H9 (cell line): ENCODE measurements at regions not wholly inside any gene's neighbourhood (a gene's known extent, or its start where the extent isn't known, plus 50 kb on each side); places are given as distances from the start of the nearest gene placed in this dataset.

ENCODE experiments used
- DNase-seq: peaks from one replicate; pipeline ENCODE4 v3.0.0-alpha.2; 2017
- H2AFZ ChIP-seq: one replicate; pipeline ENCODE4 v1.6.1; 2013; ENCODE audit warnings: mild to moderate bottlenecking, low read length, control low read depth, moderate library complexity
- H2AK5ac ChIP-seq: 2 replicates; pipeline ENCODE4 v1.6.1; 2013; ENCODE audit warnings: low read length, control low read depth, mixed read lengths; ENCODE audit not compliant: insufficient read length
- H2BK120ac ChIP-seq: one replicate; pipeline ENCODE4 v1.6.1; 2013; ENCODE audit warnings: low read depth, mild to moderate bottlenecking, low read length, control low read depth, inconsistent platforms; ENCODE audit not compliant: poor library complexity, severe bottlenecking
- H2BK12ac ChIP-seq: 2 replicates; pipeline ENCODE4 v1.6.1; 2013; ENCODE audit warnings: low read length, control low read depth, mixed read lengths, low read depth; ENCODE audit not compliant: insufficient read length
- H2BK15ac ChIP-seq: 2 replicates; pipeline ENCODE4 v1.6.1; 2013; ENCODE audit warnings: low read depth, low read length, control low read depth
- H2BK20ac ChIP-seq: one replicate; pipeline ENCODE4 v1.6.1; 2013; ENCODE audit warnings: low read depth, mild to moderate bottlenecking, low read length, control low read depth, inconsistent platforms; ENCODE audit not compliant: poor library complexity, severe bottlenecking
- H2BK5ac ChIP-seq: 2 replicates; pipeline ENCODE4 v1.6.1; 2013; ENCODE audit warnings: low read length, control low read depth, mixed read lengths; ENCODE audit not compliant: insufficient read length
- H3K14ac ChIP-seq: 2 replicates; pipeline ENCODE4 v1.6.1; 2013; ENCODE audit warnings: low read length, control low read depth; ENCODE audit not compliant: insufficient read depth
- H3K18ac ChIP-seq: 2 replicates; pipeline ENCODE4 v1.6.1; 2013; ENCODE audit warnings: low read depth, mild to moderate bottlenecking, mixed read lengths, low read length, control low read depth; ENCODE audit not compliant: insufficient read length
- H3K23ac ChIP-seq: 2 replicates; pipeline ENCODE4 v1.6.1; 2013; ENCODE audit warnings: low read length, control low read depth, mixed read lengths, low read depth; ENCODE audit not compliant: insufficient read length
- H3K23me2 ChIP-seq: 2 replicates; pipeline ENCODE4 v1.6.1; 2013; ENCODE audit warnings: low read depth, mild to moderate bottlenecking, mixed read lengths, low read length, control low read depth; ENCODE audit not compliant: insufficient read length, poor library complexity, severe bottlenecking
- H3K27ac ChIP-seq: 2 replicates; pipeline ENCODE4 v1.5.1; 2013; ENCODE audit warnings: low read length, control low read depth, mixed read lengths, low read depth; ENCODE audit not compliant: insufficient read length
- H3K27me3 ChIP-seq: 2 replicates; pipeline ENCODE4 v1.6.1; 2013; ENCODE audit warnings: low read length, control low read depth, inconsistent platforms; ENCODE audit not compliant: insufficient read depth
- H3K4ac ChIP-seq: 2 replicates; pipeline ENCODE4 v1.6.1; 2013; ENCODE audit warnings: low read depth, mild to moderate bottlenecking, control low read depth, inconsistent platforms, low read length, moderate library complexity
- H3K4me1 ChIP-seq: 2 replicates; pipeline ENCODE4 v1.6.1; 2013; ENCODE audit warnings: low read length, control low read depth, inconsistent platforms; ENCODE audit not compliant: insufficient read depth
- H3K4me2 ChIP-seq: 2 replicates; pipeline ENCODE4 v1.6.1; 2013; ENCODE audit warnings: low read length, control low read depth, mixed read lengths; ENCODE audit not compliant: insufficient read length, insufficient read depth
- H3K56ac ChIP-seq: 2 replicates; pipeline ENCODE4 v1.6.1; 2013; ENCODE audit warnings: low read depth, mild to moderate bottlenecking, mixed read lengths, low read length, control low read depth; ENCODE audit not compliant: insufficient read length
- H3K79me1 ChIP-seq: 2 replicates; pipeline ENCODE4 v1.6.1; 2013; ENCODE audit warnings: low read depth, mild to moderate bottlenecking, moderate library complexity, low read length, control low read depth, inconsistent platforms; ENCODE audit not compliant: insufficient read depth, poor library complexity, severe bottlenecking
- H3K79me2 ChIP-seq: 2 replicates; pipeline ENCODE4 v1.6.1; 2013; ENCODE audit warnings: low read length, control low read depth, inconsistent platforms; ENCODE audit not compliant: insufficient read depth
- H3K9ac ChIP-seq: 2 replicates; pipeline ENCODE4 v1.6.1; 2013; ENCODE audit warnings: low read length, control low read depth, mixed read lengths; ENCODE audit not compliant: insufficient read length; ENCODE audit errors: extremely low read depth
- H3K9me3 ChIP-seq: one replicate; pipeline ENCODE4 v1.6.1; 2013; ENCODE audit warnings: low read depth, low read length, inconsistent platforms; ENCODE audit not compliant: control insufficient read depth
- H3T11ph ChIP-seq: one replicate; pipeline ENCODE4 v1.6.1; 2013; ENCODE audit warnings: mild to moderate bottlenecking, low read length, control low read depth, inconsistent platforms
- H4K20me1 ChIP-seq: one replicate; pipeline ENCODE4 v1.6.1; 2013; ENCODE audit not compliant: control insufficient read depth, insufficient read length, insufficient read depth
- H4K5ac ChIP-seq: 2 replicates; pipeline ENCODE4 v1.6.1; 2013; ENCODE audit warnings: low read depth, mild to moderate bottlenecking, mixed read lengths, low read length, control low read depth; ENCODE audit not compliant: insufficient read length
- H4K8ac ChIP-seq: replicated peaks from 2 replicates; pipeline ENCODE4 v1.6.1; 2013; ENCODE audit warnings: low read length, control low read depth, mixed read lengths, low read depth; ENCODE audit not compliant: insufficient read length
- H4K91ac ChIP-seq: 2 replicates; pipeline ENCODE4 v1.6.1; 2013; ENCODE audit warnings: low read depth, mild to moderate bottlenecking, moderate library complexity, mixed read lengths, low read length, control low read depth; ENCODE audit not compliant: insufficient read length
- H3K27ac Mint-ChIP-seq, 3 experiments: 2 replicates in 2 of 3; 3 replicates in 1 of 3; pipeline ENCODE4 v1.8.0; 2020 to 2021; ENCODE audit warnings: mixed read lengths in 3 of 3, mild to moderate bottlenecking in 1 of 3, moderate library complexity in 1 of 3
- H3K27me3 Mint-ChIP-seq: 2 replicates; pipeline ENCODE4 v1.8.0; 2021; ENCODE audit warnings: low read depth, mild to moderate bottlenecking, moderate library complexity, mixed read lengths
- H3K36me3 Mint-ChIP-seq, 3 experiments: 2 replicates in 2 of 3; 3 replicates in 1 of 3; pipeline ENCODE4 v1.8.0; 2020 to 2021; ENCODE audit warnings: low read depth in 3 of 3, mixed read lengths in 3 of 3; ENCODE audit not compliant: insufficient read depth in 1 of 3
- H3K4me1 Mint-ChIP-seq, 2 experiments: 2 replicates each; pipeline ENCODE4 v1.8.0; 2020; ENCODE audit warnings: mixed read lengths in 2 of 2
- H3K4me3 Mint-ChIP-seq, 2 experiments: 2 replicates in 1 of 2; 3 replicates in 1 of 2; pipeline ENCODE4 v1.8.0; 2020 to 2021; ENCODE audit warnings: mild to moderate bottlenecking in 2 of 2, mixed read lengths in 2 of 2, moderate library complexity in 1 of 2
- H3K9me3 Mint-ChIP-seq, 2 experiments: 2 replicates in 1 of 2; 3 replicates in 1 of 2; pipeline ENCODE4 v1.8.0; 2020; ENCODE audit warnings: mild to moderate bottlenecking in 2 of 2, mixed read lengths in 2 of 2, moderate library complexity in 1 of 2
- WGBS: extraction: QIAGEN DNeasy Blood & Tissue Kit; methylation state at CpG from one replicate; pipeline ENCODE4 v1.1.7; 2013; ENCODE audit warnings: missing lambda C conversion rate, low lambda C conversion rate, mixed read lengths; ENCODE audit not compliant: insufficient read length; ENCODE audit errors: extremely low coverage; 5-methylcytosine and 5-hydroxymethylcytosine counted together
- TF ChIP-seq, protein P1 (sequence below): fragments of 200-600 bp; sonication (generic); conservative IDR thresholded peaks from 3 replicates; pipeline ENCODE4 v1.8.0; 2021; ENCODE audit warnings: antibody characterized with exemption, mild to moderate bottlenecking

- Histone ChIP-seq H3K9ac (no peak overlapping the region), H2AFZ (no peak overlapping the region), H2BK12ac (no peak overlapping the region), H4K91ac (no peak overlapping the region), H3K18ac (no peak overlapping the region), H3K14ac (no peak overlapping the region), H3K79me1 (no peaks in the 10 kb centered on the region), H3K9me3 (no peaks in the 10 kb centered on the region), H3K4me2 (no peak overlapping the region), H4K20me1 (no peaks in the 10 kb centered on the region), H4K5ac (no peak overlapping the region), H3K56ac (no peak overlapping the region), H3K4me1 (no peaks in the 10 kb centered on the region), H3K4ac (no peak overlapping the region), H3K79me2 (no peaks in the 10 kb centered on the region), H3K23ac (no peak overlapping the region), H3K23me2 (no peaks in the 10 kb centered on the region), H3K27me3 (no peaks in the 10 kb centered on the region), H2AK5ac (no peak overlapping the region), H4K8ac (no peak overlapping the region), H3K27ac (no peak overlapping the region), H3T11ph (no peak overlapping the region), H2BK120ac (no peak overlapping the region), H2BK15ac (no peak overlapping the region), H2BK20ac (no peak overlapping the region), H2BK5ac (no peak overlapping the region)
- Mint-ChIP-seq H3K9me3 (peaks cover 0 to 5% of the 10 kb centered on the region in 2 experiments; a peak in 2 of 5 replicates), H3K27me3 (no peaks in the 10 kb centered on the region), H3K4me3 (no peak overlapping the region), H3K4me1 (no peaks in the 10 kb centered on the region), H3K36me3 (peaks cover 0 to 4% (median 0%) of the 10 kb centered on the region in 3 experiments; a peak in 1 of 7 replicates), H3K27ac (no peak overlapping the region)
- TF ChIP-seq, protein P1, sequence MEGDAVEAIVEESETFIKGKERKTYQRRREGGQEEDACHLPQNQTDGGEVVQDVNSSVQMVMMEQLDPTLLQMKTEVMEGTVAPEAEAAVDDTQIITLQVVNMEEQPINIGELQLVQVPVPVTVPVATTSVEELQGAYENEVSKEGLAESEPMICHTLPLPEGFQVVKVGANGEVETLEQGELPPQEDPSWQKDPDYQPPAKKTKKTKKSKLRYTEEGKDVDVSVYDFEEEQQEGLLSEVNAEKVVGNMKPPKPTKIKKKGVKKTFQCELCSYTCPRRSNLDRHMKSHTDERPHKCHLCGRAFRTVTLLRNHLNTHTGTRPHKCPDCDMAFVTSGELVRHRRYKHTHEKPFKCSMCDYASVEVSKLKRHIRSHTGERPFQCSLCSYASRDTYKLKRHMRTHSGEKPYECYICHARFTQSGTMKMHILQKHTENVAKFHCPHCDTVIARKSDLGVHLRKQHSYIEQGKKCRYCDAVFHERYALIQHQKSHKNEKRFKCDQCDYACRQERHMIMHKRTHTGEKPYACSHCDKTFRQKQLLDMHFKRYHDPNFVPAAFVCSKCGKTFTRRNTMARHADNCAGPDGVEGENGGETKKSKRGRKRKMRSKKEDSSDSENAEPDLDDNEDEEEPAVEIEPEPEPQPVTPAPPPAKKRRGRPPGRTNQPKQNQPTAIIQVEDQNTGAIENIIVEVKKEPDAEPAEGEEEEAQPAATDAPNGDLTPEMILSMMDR: no peak
- no peak for DNase-seq
- WGBS: no CpG with 5 or more reads among the region's 5 CpGs
Observed at GRCh38 chr3:147471741-147472140, 62.6 kb downstream of the ZIC1 start.
